H1 (cell line): ENCODE measurements at regions not wholly inside any gene's neighbourhood (a gene's known extent, or its start where the extent isn't known, plus 50 kb on each side); places are given as distances from the start of the nearest gene placed in this dataset.

Experiments used
- CTCF ChIA-PET: fragments of 300-600 bp; sonication (Branson Sonifier 250); formaldehyde crosslinking; loops from one replicate; lab custom pipeline; 2021; ENCODE audit not compliant: partially characterized antibody; lab: Charles Lee
- POLR2A ChIA-PET: fragments of 300-600 bp; sonication (Branson Sonifier 250); formaldehyde crosslinking; loops from one replicate; lab custom pipeline; 2021; ENCODE audit warnings: inconsistent platforms; ENCODE audit not compliant: partially characterized antibody; lab: Charles Lee
- DNase-seq, 2 experiments: peaks; one replicate each; pipeline versions ENCODE4 v3.0.0 to v3.0.0-alpha.2; 2010 to 2022; ENCODE audit warnings: low spot score in 2 of 2, low read depth in 1 of 2, mixed read lengths in 1 of 2
- FAIRE-seq: peaks from 2 replicates; lab custom pipeline; 2011; peaks lifted over from hg19 to GRCh38; lab: Jason Lieb, UNC
- H2AFZ ChIP-seq: 2 replicates; pipeline ENCODE4 v1.8.1; 2012; ENCODE audit warnings: low read length, inconsistent platforms
- H2AK5ac ChIP-seq: 2 replicates; pipeline ENCODE4 v1.6.1; 2013; ENCODE audit warnings: low read depth, low read length
- H2BK120ac ChIP-seq: replicated peaks from 2 replicates; pipeline ENCODE3; 2013; ENCODE audit warnings: low read depth, low read length, inconsistent platforms
- H2BK12ac ChIP-seq: 2 replicates; pipeline ENCODE4 v1.6.1; 2013; ENCODE audit warnings: low read depth, low read length
- H2BK15ac ChIP-seq: 2 replicates; pipeline ENCODE4 v1.6.1; 2013; ENCODE audit warnings: low read length
- H2BK20ac ChIP-seq: 2 replicates; pipeline ENCODE4 v1.6.1; 2013; ENCODE audit warnings: low read length
- H2BK5ac ChIP-seq: 2 replicates; pipeline ENCODE4 v1.6.1; 2013; ENCODE audit warnings: low read depth, low read length
- H3K14ac ChIP-seq: 2 replicates; pipeline ENCODE4 v1.6.1; 2013; ENCODE audit warnings: inconsistent platforms; ENCODE audit not compliant: insufficient read length
- H3K18ac ChIP-seq: 2 replicates; pipeline ENCODE4 v1.6.1; 2013; ENCODE audit warnings: low read length; ENCODE audit errors: extremely low read depth
- H3K23ac ChIP-seq: 2 replicates; pipeline ENCODE4 v1.6.1; 2013; ENCODE audit warnings: inconsistent platforms; ENCODE audit not compliant: insufficient read length
- H3K23me2 ChIP-seq: 2 replicates; pipeline ENCODE4 v1.6.1; 2013; ENCODE audit warnings: low read depth, low read length
- H3K27ac ChIP-seq: 2 replicates; pipeline ENCODE4 v1.6.1; 2011; ENCODE audit warnings: low read depth, low read length, inconsistent platforms
- H3K27me3 ChIP-seq, 4 experiments: replicated peaks in 1 of 4; 1 replicate in 1 of 4; 2 replicates in 3 of 4; pipeline versions ENCODE4 v1.6.1 to v1.8.1; 2011 to 2013; ENCODE audit warnings: low read length in 3 of 4, mild to moderate bottlenecking in 3 of 4, inconsistent platforms in 2 of 4, mixed read lengths in 2 of 4, moderate library complexity in 1 of 4; ENCODE audit not compliant: control insufficient read depth in 3 of 4, insufficient read depth in 3 of 4; ENCODE audit errors: extremely low read depth in 1 of 4
- H3K36me3 ChIP-seq, 4 experiments: 2 replicates each; pipeline versions ENCODE4 v1.6.1 to v1.8.1; 2011 to 2013; ENCODE audit warnings: mild to moderate bottlenecking in 4 of 4, low read length in 3 of 4, moderate library complexity in 2 of 4, control low read depth in 1 of 4, inconsistent platforms in 1 of 4; ENCODE audit not compliant: insufficient read depth in 4 of 4, control insufficient read depth in 2 of 4
- H3K4ac ChIP-seq: replicated peaks from 2 replicates; pipeline ENCODE3; 2013; ENCODE audit warnings: low read length, low read depth, mixed read lengths, inconsistent platforms; ENCODE audit not compliant: insufficient read length
- H3K4me1 ChIP-seq, 4 experiments: replicated peaks in 1 of 4; 1 replicate in 1 of 4; 2 replicates in 3 of 4; pipeline versions ENCODE4 v1.6.1 to v1.8.1; 2011 to 2013; ENCODE audit warnings: low read length in 3 of 4, inconsistent platforms in 2 of 4, mixed read lengths in 1 of 4; ENCODE audit not compliant: insufficient read depth in 4 of 4, control insufficient read depth in 3 of 4
- H3K4me2 ChIP-seq, 2 experiments: 2 replicates each; pipeline versions ENCODE4 v1.6.1 to v1.8.1; 2011 to 2013; ENCODE audit warnings: low read depth in 2 of 2, low read length in 2 of 2, control low read depth in 1 of 2, inconsistent platforms in 1 of 2, mild to moderate bottlenecking in 1 of 2; ENCODE audit not compliant: insufficient read depth in 1 of 2
- H3K4me3 ChIP-seq, 4 experiments: fragments of 200-600, 300-600 bp in 1 of 4; sonication (generic), shearing (Covaris generic), sonication (Bioruptor Twin) in 1 of 4; 2 replicates each; pipeline versions ENCODE4 v1.5.1 to v1.8.1; 2011 to 2016; ENCODE audit warnings: low read length in 4 of 4, low read depth in 3 of 4, control low read depth in 2 of 4, inconsistent platforms in 2 of 4, mild to moderate bottlenecking in 2 of 4, mixed read lengths in 1 of 4, moderate library complexity in 1 of 4; ENCODE audit not compliant: insufficient read depth in 2 of 4; ENCODE audit errors: extremely low read depth in 1 of 4
- H3K56ac ChIP-seq: replicated peaks from 2 replicates; pipeline ENCODE3; 2013; ENCODE audit warnings: low read depth, mild to moderate bottlenecking, mixed read lengths, low read length, inconsistent platforms; ENCODE audit not compliant: insufficient read length
- H3K79me1 ChIP-seq: 2 replicates; pipeline ENCODE4 v1.6.1; 2013; ENCODE audit warnings: low read depth, low read length, control low read depth
- H3K79me2 ChIP-seq, 2 experiments: 2 replicates each; pipeline versions ENCODE4 v1.6.1 to v1.8.1; 2012 to 2013; ENCODE audit warnings: low read length in 2 of 2, mild to moderate bottlenecking in 2 of 2, inconsistent platforms in 1 of 2; ENCODE audit not compliant: insufficient read depth in 2 of 2, control insufficient read depth in 1 of 2
- H3K9ac ChIP-seq, 4 experiments: replicated peaks in 1 of 4; 1 replicate in 1 of 4; 2 replicates in 3 of 4; pipeline versions ENCODE4 v1.6.1 to v1.8.1; 2011 to 2013; ENCODE audit warnings: low read depth in 3 of 4, low read length in 3 of 4, control low read depth in 2 of 4, mild to moderate bottlenecking in 2 of 4, moderate library complexity in 2 of 4, inconsistent platforms in 1 of 4; ENCODE audit errors: extremely low read depth in 1 of 4
- H3K9me3 ChIP-seq, 2 experiments: 2 replicates each; pipeline versions ENCODE4 v1.6.1 to v1.8.1; 2012 to 2013; ENCODE audit warnings: mild to moderate bottlenecking in 2 of 2, moderate library complexity in 2 of 2, control low read depth in 1 of 2, inconsistent platforms in 1 of 2, low read depth in 1 of 2, low read length in 1 of 2, mixed read lengths in 1 of 2; ENCODE audit not compliant: insufficient read depth in 2 of 2
- H4K20me1 ChIP-seq, 2 experiments: replicated peaks in 1 of 2; 2 replicates each; pipeline versions ENCODE3 to v1.8.1; 2011 to 2013; ENCODE audit warnings: inconsistent platforms in 2 of 2, low read length in 2 of 2, mild to moderate bottlenecking in 1 of 2; ENCODE audit not compliant: insufficient read depth in 2 of 2, control insufficient read depth in 1 of 2
- H4K5ac ChIP-seq: 2 replicates; pipeline ENCODE4 v1.6.1; 2013; ENCODE audit warnings: low read length, low read depth, mixed read lengths, inconsistent platforms; ENCODE audit not compliant: insufficient read length
- H4K8ac ChIP-seq: 2 replicates; pipeline ENCODE4 v1.8.0; 2013; ENCODE audit warnings: mild to moderate bottlenecking, moderate library complexity, low read length, inconsistent platforms; ENCODE audit not compliant: insufficient read depth; ENCODE audit errors: extremely low read depth
- H4K91ac ChIP-seq: replicated peaks from 2 replicates; pipeline ENCODE3; 2013; ENCODE audit warnings: low read length, mixed read lengths, inconsistent platforms; ENCODE audit not compliant: insufficient read length
- POU5F1 ChIP-seq: IDR thresholded peaks from 2 replicates; pipeline ENCODE4 v1.6.1; 2011; ENCODE audit warnings: low read depth, mild to moderate bottlenecking, low read length, moderate library complexity
- RBBP5 ChIP-seq: IDR thresholded peaks from 2 replicates; pipeline ENCODE4 v1.7.1; 2012; ENCODE audit warnings: low read depth, mild to moderate bottlenecking, inconsistent platforms, low read length, moderate library complexity, borderline replicate concordance
- RFX5 ChIP-seq: IDR thresholded peaks from 2 replicates; pipeline ENCODE4 v1.6.1; 2011; ENCODE audit warnings: low read depth, low read length, improper control_type of control experiment, borderline replicate concordance
- WGBS, 2 experiments: shearing (Covaris generic) in 1 of 2; methylation state at CpG; one replicate each; pipeline versions ENCODE4 v1.1.6 to v1.1.7; 2013 to 2015; ENCODE audit warnings: low lambda C conversion rate in 2 of 2, mixed read lengths in 2 of 2, inconsistent platforms in 1 of 2, low coverage in 1 of 2, missing lambda C conversion rate in 1 of 2; ENCODE audit not compliant: insufficient replicate concordance in 2 of 2, insufficient coverage in 1 of 2, insufficient read length in 1 of 2; ENCODE audit errors: extremely low coverage in 1 of 2, missing lambda C conversion rate in 1 of 2; 5-methylcytosine and 5-hydroxymethylcytosine counted together

- Histone ChIP-seq H3K36me3 (no peaks in the 10 kb centered on the region; a peak in 1 of 8 replicates), H3K14ac (no peak overlapping the region), H3K9me3 (no peaks in the 10 kb centered on the region), H2BK5ac (no peak overlapping the region), H3K4me3 (no peak overlapping the region), H3K79me2 (no peaks in the 10 kb centered on the region), H3K23ac (no peak overlapping the region), H4K8ac (no peak overlapping the region), H2BK15ac (no peak overlapping the region), H3K4ac (no peak overlapping the region), H4K20me1 (no peaks in the 10 kb centered on the region), H3K56ac (no peak overlapping the region), H3K27ac (no peak overlapping the region), H3K9ac (no peak overlapping the region), H4K91ac (no peak overlapping the region), H3K4me1 (no peaks in the 10 kb centered on the region), H3K4me2 (no peak overlapping the region), H3K23me2 (no peaks in the 10 kb centered on the region), H2AK5ac (no peak overlapping the region), H3K27me3 (no peaks in the 10 kb centered on the region), H2BK12ac (no peak overlapping the region), H2AFZ (no peak overlapping the region), H2BK120ac (no peak overlapping the region), H3K79me1 (no peaks in the 10 kb centered on the region), H4K5ac (no peak overlapping the region), H2BK20ac (no peak overlapping the region), H3K18ac (no peak overlapping the region)
- no peak for TF ChIP-seq POU5F1
- no peak for TF ChIP-seq RBBP5
- no peak for TF ChIP-seq RFX5
- no peak for DNase-seq
- 95% methylated on average over 7 of the region's 7 CpGs; no CpG with 5 or more reads in 1 of the 2 experiments for WGBS, 2 experiments
- ChIA-PET CTCF (no interaction called here), POLR2A (no interaction called here)
- FAIRE-seq, result no peak
These were observed 383.7 kb downstream of the CD83 start for GRCh38 chr6:14501240-14501639.
